ENCODE measurements at regions not wholly inside any gene's neighbourhood (a gene's known extent, or its start where the extent isn't known, plus 50 kb on each side); places are given as distances from the start of the nearest gene placed in this dataset.

- in situ Hi-C loops (cut with MboI; ENCODE audit: low pct_ligation_motif_present in 1 of 4, low pct_unique_long_range_greater_than_20kb in 1 of 4, low sequenced_read_pairs in 3 of 4): no loop called here
- no peak for DNase-seq
- Histone ChIP-seq H3K4me1 (no peaks in the 10 kb centered on the region), H3K9me3 (no peaks in the 10 kb centered on the region), H3K27me3 (no peaks in the 10 kb centered on the region), H3K36me3 (no peaks in the 10 kb centered on the region), H3K27ac (no peak overlapping the region), H3K4me3 (no peak overlapping the region)
- TF ChIP-seq POLR2A (IDR thresholded peaks at IDR 0.05) (no peak), POLR2AphosphoS5 (IDR thresholded peaks at IDR 0.05) (no peak), EP300 (IDR thresholded peaks at IDR 0.05; ENCODE audit: low read depth) (no peak), CTCF (IDR thresholded peaks at IDR 0.05) (no peak)
- intact Hi-C loops (cut with DNase I; ENCODE audit: low total_unique reads): no loop called here
- whole genome bisulfite sequencing, 2 donors (ENCODE audit: low coverage in 1 of 2): 38 to 56% methylated on average over 1 of the region's 1 CpG
Measured at GRCh38 chr9:101951598-101951997, 213.2 kb upstream of the GRIN3A start.

DNA sequence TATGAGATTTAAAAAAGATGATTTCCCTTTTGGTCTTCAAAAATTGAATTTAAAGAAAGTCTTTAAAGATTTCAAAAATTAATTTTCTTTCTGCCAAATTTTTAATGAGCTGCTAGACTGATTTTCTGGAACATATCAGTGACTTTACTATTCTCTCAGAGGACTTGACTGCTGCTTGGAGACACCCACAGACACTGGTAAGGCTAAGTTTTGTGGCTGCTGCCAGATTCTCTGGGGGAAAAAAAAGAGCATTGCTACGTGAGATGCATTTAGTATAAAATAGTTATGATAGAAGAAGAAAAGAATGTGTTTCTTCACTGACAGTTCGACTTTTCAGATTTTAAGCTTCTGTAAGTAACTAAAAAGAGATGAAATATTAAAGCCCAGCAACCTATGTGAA is 193.3 kb upstream of the GRIN3A start:
- no peaks in the 10 kb centered on the region for H3K9me3 ChIP-seq
- H3K4me1 ChIP-seq: no peaks in the 10 kb centered on the region
- WGBS, 2 donors (ENCODE audit: low coverage in 1 of 2): 44 to 62% methylated on average over 2 of the region's 2 CpGs
- intact Hi-C loops (cut with DNase I; ENCODE audit: low total_unique reads) (no loop called here), in situ Hi-C loops (cut with MboI; ENCODE audit: low pct_ligation_motif_present in 1 of 4, low pct_unique_long_range_greater_than_20kb in 1 of 4, low sequenced_read_pairs in 3 of 4) (no loop called here)
- no peaks in the 10 kb centered on the region for H3K36me3 ChIP-seq
- no peak for DNase-seq
- H3K27me3 ChIP-seq: no peaks in the 10 kb centered on the region
- no peak for TF ChIP-seq EP300 (IDR thresholded peaks at IDR 0.05; ENCODE audit: low read depth)
- no peak for TF ChIP-seq POLR2A (IDR thresholded peaks at IDR 0.05)
- no peak for TF ChIP-seq CTCF (IDR thresholded peaks at IDR 0.05)
- no peak for TF ChIP-seq POLR2AphosphoS5 (IDR thresholded peaks at IDR 0.05)
- no peak overlapping the region for H3K4me3 ChIP-seq
- H3K27ac ChIP-seq: no peak overlapping the region

- Histone ChIP-seq H3K4me1 (no peaks in the 10 kb centered on the region), H3K27ac (no peak overlapping the region), H3K36me3 (no peaks in the 10 kb centered on the region), H3K9me3 (no peaks in the 10 kb centered on the region), H3K27me3 (no peaks in the 10 kb centered on the region), H3K4me3 (no peak overlapping the region)
- no peak for DNase-seq
- intact Hi-C loops (cut with DNase I; ENCODE audit: low total_unique reads): no loop called here
- TF ChIP-seq CTCF (IDR thresholded peaks at IDR 0.05) (no peak), POLR2A (IDR thresholded peaks at IDR 0.05) (no peak), POLR2AphosphoS5 (IDR thresholded peaks at IDR 0.05) (no peak), EP300 (IDR thresholded peaks at IDR 0.05; ENCODE audit: low read depth) (no peak)
- in situ Hi-C loops (cut with MboI; ENCODE audit: low pct_ligation_motif_present in 1 of 4, low pct_unique_long_range_greater_than_20kb in 1 of 4, low sequenced_read_pairs in 3 of 4): no loop called here
Measured at GRCh38 chr9:101930783-101931182, 192.3 kb upstream of the GRIN3A start.

GRCh38 chr9:101925498-101925897 is 187.1 kb upstream of the GRIN3A start:
- H3K4me3 ChIP-seq: no peak overlapping the region
- intact Hi-C loops (cut with DNase I; ENCODE audit: low total_unique reads): no loop called here
- H3K4me1 ChIP-seq: no peaks in the 10 kb centered on the region
- no peak overlapping the region for H3K27ac ChIP-seq
- H3K36me3 ChIP-seq: no peaks in the 10 kb centered on the region
- no peak for DNase-seq
- in situ Hi-C loops (cut with MboI; ENCODE audit: low pct_ligation_motif_present in 1 of 4, low pct_unique_long_range_greater_than_20kb in 1 of 4, low sequenced_read_pairs in 3 of 4): no loop called here
- H3K27me3 ChIP-seq: no peaks in the 10 kb centered on the region
- TF ChIP-seq CTCF (IDR thresholded peaks at IDR 0.05): no peak
- H3K9me3 ChIP-seq: no peaks in the 10 kb centered on the region

Measured in transverse colon (tissue), 4 donors.